GM13976 (cell line): ENCODE measurements at regions not wholly inside any gene's neighbourhood (a gene's known extent, or its start where the extent isn't known, plus 50 kb on each side); places are given as distances from the start of the nearest gene placed in this dataset.

Source experiments
- DNase-seq: peaks from one replicate; pipeline ENCODE4 v3.0.0; 2012; ENCODE audit warnings: low spot score
- in situ Hi-C: fragments of 300-500 bp; cut with MboI; formaldehyde crosslinking; loops from one replicate; pipeline ENCODE4 v1.12.0; 2022; ENCODE audit warnings: low sequenced_read_pairs, mixed read lengths, inconsistent platforms; ENCODE audit not compliant: unreplicated experiment
- TF ChIP-seq, protein P1 (sequence below): IDR thresholded peaks from 2 replicates; pipeline ENCODE4 v1.5.1; 2012; ENCODE audit warnings: borderline replicate concordance, mild to moderate bottlenecking; ENCODE audit not compliant: insufficient read depth; ENCODE audit errors: extremely low read depth, missing control alignments, control extremely low read depth

DNA sequence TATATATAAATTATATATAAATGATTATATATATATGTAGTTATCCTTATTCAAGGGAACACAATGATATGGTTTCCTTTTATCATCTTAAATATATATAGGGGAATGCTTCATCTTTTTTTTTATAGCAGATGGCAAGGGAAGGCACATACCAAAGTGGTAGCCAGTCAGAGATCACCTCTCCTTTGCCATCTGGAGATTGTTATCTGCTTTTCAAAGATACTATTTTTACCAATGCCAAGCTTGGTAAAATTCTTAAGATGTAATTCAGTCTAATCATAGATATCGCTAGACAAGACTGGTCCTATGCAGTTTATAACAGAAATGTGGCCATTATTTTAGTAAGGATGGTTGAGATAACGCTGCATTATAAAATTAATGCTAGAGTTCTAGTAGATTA lies 64.7 kb upstream of the DSEL start:
- in situ Hi-C loops = no loop called here
- TF ChIP-seq, protein P1, sequence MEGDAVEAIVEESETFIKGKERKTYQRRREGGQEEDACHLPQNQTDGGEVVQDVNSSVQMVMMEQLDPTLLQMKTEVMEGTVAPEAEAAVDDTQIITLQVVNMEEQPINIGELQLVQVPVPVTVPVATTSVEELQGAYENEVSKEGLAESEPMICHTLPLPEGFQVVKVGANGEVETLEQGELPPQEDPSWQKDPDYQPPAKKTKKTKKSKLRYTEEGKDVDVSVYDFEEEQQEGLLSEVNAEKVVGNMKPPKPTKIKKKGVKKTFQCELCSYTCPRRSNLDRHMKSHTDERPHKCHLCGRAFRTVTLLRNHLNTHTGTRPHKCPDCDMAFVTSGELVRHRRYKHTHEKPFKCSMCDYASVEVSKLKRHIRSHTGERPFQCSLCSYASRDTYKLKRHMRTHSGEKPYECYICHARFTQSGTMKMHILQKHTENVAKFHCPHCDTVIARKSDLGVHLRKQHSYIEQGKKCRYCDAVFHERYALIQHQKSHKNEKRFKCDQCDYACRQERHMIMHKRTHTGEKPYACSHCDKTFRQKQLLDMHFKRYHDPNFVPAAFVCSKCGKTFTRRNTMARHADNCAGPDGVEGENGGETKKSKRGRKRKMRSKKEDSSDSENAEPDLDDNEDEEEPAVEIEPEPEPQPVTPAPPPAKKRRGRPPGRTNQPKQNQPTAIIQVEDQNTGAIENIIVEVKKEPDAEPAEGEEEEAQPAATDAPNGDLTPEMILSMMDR = no peak
- DNase-seq = no peak

DNA sequence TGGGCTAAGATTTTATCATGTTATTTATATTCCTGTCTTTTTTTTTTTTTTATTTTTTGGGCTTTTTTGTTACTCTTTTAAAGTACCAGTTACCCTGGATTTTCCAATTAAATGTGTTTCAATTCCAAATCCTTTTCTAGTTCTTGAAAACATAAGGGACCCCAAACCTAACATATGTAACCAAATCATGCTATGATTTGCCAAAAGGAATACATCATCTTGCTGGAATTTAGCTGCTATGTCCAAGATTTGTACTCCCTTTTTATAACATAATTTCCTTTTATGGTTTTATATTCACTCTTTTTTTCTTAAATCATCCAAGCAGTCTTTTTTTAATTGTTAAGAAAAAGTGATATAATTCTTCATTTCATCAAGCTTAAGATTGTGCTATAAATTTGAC lies 60.9 kb upstream of the DSEL start:
- no peak for DNase-seq
- in situ Hi-C loops = no loop called here
- TF ChIP-seq, protein P1 = no peak

DNA sequence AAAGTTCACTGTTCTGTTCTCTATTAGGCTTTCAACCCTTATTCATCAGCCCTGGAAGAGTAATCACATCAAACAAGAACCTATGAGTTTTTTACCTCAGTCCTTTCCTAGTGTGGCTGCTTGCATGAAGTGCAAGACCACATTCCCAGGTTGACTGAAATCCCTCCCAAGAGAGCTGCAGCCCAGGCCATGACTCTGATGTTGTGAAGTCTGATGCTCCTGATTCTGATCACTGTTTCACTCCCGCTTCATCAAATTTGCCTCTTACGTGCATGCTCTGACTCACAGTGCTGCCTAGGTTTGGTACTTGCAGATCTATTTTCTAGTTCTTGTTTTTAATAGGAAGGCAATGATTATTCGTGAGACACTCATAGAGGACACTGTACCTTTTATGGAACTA lies 58.2 kb upstream of the DSEL start:
- TF ChIP-seq, protein P1 = no peak
- no peak for DNase-seq
- in situ Hi-C loops = no loop called here

DNA sequence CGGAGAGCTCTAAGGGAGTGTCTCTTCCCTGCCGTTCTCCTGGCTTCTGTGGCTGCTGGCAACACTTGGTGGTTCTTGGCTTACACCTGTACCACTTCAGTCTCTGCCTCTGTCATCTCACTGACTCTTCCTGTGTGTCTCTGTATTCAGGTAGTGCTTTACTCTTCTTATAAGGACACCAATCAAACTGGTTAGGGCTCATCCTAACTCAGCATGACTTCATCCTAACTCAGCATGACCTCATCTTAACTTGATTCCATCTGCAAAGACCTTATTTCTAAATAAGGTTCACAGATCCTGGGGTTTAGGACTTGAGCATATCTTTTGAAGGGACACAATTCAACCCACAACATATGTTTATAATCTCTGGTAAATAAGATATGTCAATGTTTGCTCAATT lies 51.6 kb upstream of the DSEL start:
- DNase-seq = no peak
- in situ Hi-C loops = no loop called here
- TF ChIP-seq, protein P1 = no peak
